H1 (cell line): ENCODE measurements at regions not wholly inside any gene's neighbourhood (a gene's known extent, or its start where the extent isn't known, plus 50 kb on each side); places are given as distances from the start of the nearest gene placed in this dataset.

Experiments
- CTCF ChIA-PET: fragments of 300-600 bp; sonication (Branson Sonifier 250); formaldehyde crosslinking; loops from one replicate; lab custom pipeline; 2021; ENCODE audit not compliant: partially characterized antibody; lab: Charles Lee
- POLR2A ChIA-PET: fragments of 300-600 bp; sonication (Branson Sonifier 250); formaldehyde crosslinking; loops from one replicate; lab custom pipeline; 2021; ENCODE audit warnings: inconsistent platforms; ENCODE audit not compliant: partially characterized antibody; lab: Charles Lee
- DNase-seq, 2 experiments: peaks; one replicate each; pipeline versions ENCODE4 v3.0.0 to v3.0.0-alpha.2; 2010 to 2022; ENCODE audit warnings: low spot score in 2 of 2, low read depth in 1 of 2, mixed read lengths in 1 of 2
- FAIRE-seq: peaks from 2 replicates; lab custom pipeline; 2011; peaks lifted over from hg19 to GRCh38; lab: Jason Lieb, UNC
- H2AFZ ChIP-seq: 2 replicates; pipeline ENCODE4 v1.8.1; 2012; ENCODE audit warnings: low read length, inconsistent platforms
- H2AK5ac ChIP-seq: 2 replicates; pipeline ENCODE4 v1.6.1; 2013; ENCODE audit warnings: low read depth, low read length
- H2BK120ac ChIP-seq: replicated peaks from 2 replicates; pipeline ENCODE3; 2013; ENCODE audit warnings: low read depth, low read length, inconsistent platforms
- H2BK12ac ChIP-seq: 2 replicates; pipeline ENCODE4 v1.6.1; 2013; ENCODE audit warnings: low read depth, low read length
- H2BK15ac ChIP-seq: 2 replicates; pipeline ENCODE4 v1.6.1; 2013; ENCODE audit warnings: low read length
- H2BK20ac ChIP-seq: 2 replicates; pipeline ENCODE4 v1.6.1; 2013; ENCODE audit warnings: low read length
- H2BK5ac ChIP-seq: 2 replicates; pipeline ENCODE4 v1.6.1; 2013; ENCODE audit warnings: low read depth, low read length
- H3K14ac ChIP-seq: 2 replicates; pipeline ENCODE4 v1.6.1; 2013; ENCODE audit warnings: inconsistent platforms; ENCODE audit not compliant: insufficient read length
- H3K18ac ChIP-seq: 2 replicates; pipeline ENCODE4 v1.6.1; 2013; ENCODE audit warnings: low read length; ENCODE audit errors: extremely low read depth
- H3K23ac ChIP-seq: 2 replicates; pipeline ENCODE4 v1.6.1; 2013; ENCODE audit warnings: inconsistent platforms; ENCODE audit not compliant: insufficient read length
- H3K23me2 ChIP-seq: 2 replicates; pipeline ENCODE4 v1.6.1; 2013; ENCODE audit warnings: low read depth, low read length
- H3K27ac ChIP-seq: 2 replicates; pipeline ENCODE4 v1.6.1; 2011; ENCODE audit warnings: low read depth, low read length, inconsistent platforms
- H3K27me3 ChIP-seq, 4 experiments: replicated peaks in 1 of 4; 1 replicate in 1 of 4; 2 replicates in 3 of 4; pipeline versions ENCODE4 v1.6.1 to v1.8.1; 2011 to 2013; ENCODE audit warnings: low read length in 3 of 4, mild to moderate bottlenecking in 3 of 4, inconsistent platforms in 2 of 4, mixed read lengths in 2 of 4, moderate library complexity in 1 of 4; ENCODE audit not compliant: control insufficient read depth in 3 of 4, insufficient read depth in 3 of 4; ENCODE audit errors: extremely low read depth in 1 of 4
- H3K36me3 ChIP-seq, 4 experiments: 2 replicates each; pipeline versions ENCODE4 v1.6.1 to v1.8.1; 2011 to 2013; ENCODE audit warnings: mild to moderate bottlenecking in 4 of 4, low read length in 3 of 4, moderate library complexity in 2 of 4, control low read depth in 1 of 4, inconsistent platforms in 1 of 4; ENCODE audit not compliant: insufficient read depth in 4 of 4, control insufficient read depth in 2 of 4
- H3K4ac ChIP-seq: replicated peaks from 2 replicates; pipeline ENCODE3; 2013; ENCODE audit warnings: low read length, low read depth, mixed read lengths, inconsistent platforms; ENCODE audit not compliant: insufficient read length
- H3K4me1 ChIP-seq, 4 experiments: replicated peaks in 1 of 4; 1 replicate in 1 of 4; 2 replicates in 3 of 4; pipeline versions ENCODE4 v1.6.1 to v1.8.1; 2011 to 2013; ENCODE audit warnings: low read length in 3 of 4, inconsistent platforms in 2 of 4, mixed read lengths in 1 of 4; ENCODE audit not compliant: insufficient read depth in 4 of 4, control insufficient read depth in 3 of 4
- H3K4me2 ChIP-seq, 2 experiments: 2 replicates each; pipeline versions ENCODE4 v1.6.1 to v1.8.1; 2011 to 2013; ENCODE audit warnings: low read depth in 2 of 2, low read length in 2 of 2, control low read depth in 1 of 2, inconsistent platforms in 1 of 2, mild to moderate bottlenecking in 1 of 2; ENCODE audit not compliant: insufficient read depth in 1 of 2
- H3K4me3 ChIP-seq, 4 experiments: fragments of 200-600, 300-600 bp in 1 of 4; sonication (generic), shearing (Covaris generic), sonication (Bioruptor Twin) in 1 of 4; 2 replicates each; pipeline versions ENCODE4 v1.5.1 to v1.8.1; 2011 to 2016; ENCODE audit warnings: low read length in 4 of 4, low read depth in 3 of 4, control low read depth in 2 of 4, inconsistent platforms in 2 of 4, mild to moderate bottlenecking in 2 of 4, mixed read lengths in 1 of 4, moderate library complexity in 1 of 4; ENCODE audit not compliant: insufficient read depth in 2 of 4; ENCODE audit errors: extremely low read depth in 1 of 4
- H3K56ac ChIP-seq: replicated peaks from 2 replicates; pipeline ENCODE3; 2013; ENCODE audit warnings: low read depth, mild to moderate bottlenecking, mixed read lengths, low read length, inconsistent platforms; ENCODE audit not compliant: insufficient read length
- H3K79me1 ChIP-seq: 2 replicates; pipeline ENCODE4 v1.6.1; 2013; ENCODE audit warnings: low read depth, low read length, control low read depth
- H3K79me2 ChIP-seq, 2 experiments: 2 replicates each; pipeline versions ENCODE4 v1.6.1 to v1.8.1; 2012 to 2013; ENCODE audit warnings: low read length in 2 of 2, mild to moderate bottlenecking in 2 of 2, inconsistent platforms in 1 of 2; ENCODE audit not compliant: insufficient read depth in 2 of 2, control insufficient read depth in 1 of 2
- H3K9ac ChIP-seq, 4 experiments: replicated peaks in 1 of 4; 1 replicate in 1 of 4; 2 replicates in 3 of 4; pipeline versions ENCODE4 v1.6.1 to v1.8.1; 2011 to 2013; ENCODE audit warnings: low read depth in 3 of 4, low read length in 3 of 4, control low read depth in 2 of 4, mild to moderate bottlenecking in 2 of 4, moderate library complexity in 2 of 4, inconsistent platforms in 1 of 4; ENCODE audit errors: extremely low read depth in 1 of 4
- H3K9me3 ChIP-seq, 2 experiments: 2 replicates each; pipeline versions ENCODE4 v1.6.1 to v1.8.1; 2012 to 2013; ENCODE audit warnings: mild to moderate bottlenecking in 2 of 2, moderate library complexity in 2 of 2, control low read depth in 1 of 2, inconsistent platforms in 1 of 2, low read depth in 1 of 2, low read length in 1 of 2, mixed read lengths in 1 of 2; ENCODE audit not compliant: insufficient read depth in 2 of 2
- H4K20me1 ChIP-seq, 2 experiments: replicated peaks in 1 of 2; 2 replicates each; pipeline versions ENCODE3 to v1.8.1; 2011 to 2013; ENCODE audit warnings: inconsistent platforms in 2 of 2, low read length in 2 of 2, mild to moderate bottlenecking in 1 of 2; ENCODE audit not compliant: insufficient read depth in 2 of 2, control insufficient read depth in 1 of 2
- H4K5ac ChIP-seq: 2 replicates; pipeline ENCODE4 v1.6.1; 2013; ENCODE audit warnings: low read length, low read depth, mixed read lengths, inconsistent platforms; ENCODE audit not compliant: insufficient read length
- H4K8ac ChIP-seq: 2 replicates; pipeline ENCODE4 v1.8.0; 2013; ENCODE audit warnings: mild to moderate bottlenecking, moderate library complexity, low read length, inconsistent platforms; ENCODE audit not compliant: insufficient read depth; ENCODE audit errors: extremely low read depth
- H4K91ac ChIP-seq: replicated peaks from 2 replicates; pipeline ENCODE3; 2013; ENCODE audit warnings: low read length, mixed read lengths, inconsistent platforms; ENCODE audit not compliant: insufficient read length
- ATF3 ChIP-seq: IDR thresholded peaks from 2 replicates; pipeline ENCODE4 v1.6.1; 2011; ENCODE audit warnings: low read depth, mild to moderate bottlenecking, low read length; ENCODE audit not compliant: insufficient read depth
- CREB1 ChIP-seq: IDR thresholded peaks from 2 replicates; pipeline ENCODE4 v1.6.1; 2012; ENCODE audit warnings: inconsistent platforms
- EP300 ChIP-seq, 2 experiments: IDR thresholded peaks; 1 replicate in 1 of 2; 2 replicates in 1 of 2; pipeline ENCODE4 v1.6.1; 2011 to 2012; ENCODE audit warnings: low read depth in 2 of 2, low read length in 2 of 2, mild to moderate bottlenecking in 2 of 2, borderline replicate concordance in 1 of 2, inconsistent platforms in 1 of 2, moderate library complexity in 1 of 2
- FOSL1 ChIP-seq: IDR thresholded peaks from 2 replicates; pipeline ENCODE4 v1.6.1; 2011; ENCODE audit warnings: mild to moderate bottlenecking, low read depth, low read length, moderate library complexity; ENCODE audit not compliant: insufficient read depth
- GABPA ChIP-seq: IDR thresholded peaks from 2 replicates; pipeline ENCODE4 v1.6.1; 2011; ENCODE audit warnings: mild to moderate bottlenecking, low read length, moderate library complexity, borderline replicate concordance; ENCODE audit not compliant: insufficient read depth
- MAFK ChIP-seq: IDR thresholded peaks from 2 replicates; pipeline ENCODE4 v1.6.1; 2012; ENCODE audit warnings: low read depth, mild to moderate bottlenecking, improper control_type of control experiment, low read length
- NANOG ChIP-seq: IDR thresholded peaks from 2 replicates; pipeline ENCODE4 v1.6.1; 2011; ENCODE audit warnings: low read length, low read depth, mild to moderate bottlenecking, inconsistent platforms; ENCODE audit not compliant: insufficient read depth, poor library complexity, severe bottlenecking
- RFX5 ChIP-seq: IDR thresholded peaks from 2 replicates; pipeline ENCODE4 v1.6.1; 2011; ENCODE audit warnings: low read depth, low read length, improper control_type of control experiment, borderline replicate concordance
- RXRA ChIP-seq: IDR thresholded peaks from 2 replicates; pipeline ENCODE4 v1.6.1; 2011; ENCODE audit warnings: low read depth, mild to moderate bottlenecking, low read length, moderate library complexity; ENCODE audit not compliant: insufficient read depth
- TAF7 ChIP-seq: optimal IDR thresholded peaks from 2 replicates; pipeline ENCODE3; 2011; ENCODE audit warnings: low read depth, mild to moderate bottlenecking, inconsistent platforms, low read length, moderate library complexity, borderline replicate concordance
- TBP ChIP-seq: IDR thresholded peaks from 2 replicates; pipeline ENCODE4 v1.6.1; 2011; ENCODE audit warnings: low read depth, low read length, improper control_type of control experiment
- WGBS, 2 experiments: shearing (Covaris generic) in 1 of 2; methylation state at CpG; one replicate each; pipeline versions ENCODE4 v1.1.6 to v1.1.7; 2013 to 2015; ENCODE audit warnings: low lambda C conversion rate in 2 of 2, mixed read lengths in 2 of 2, inconsistent platforms in 1 of 2, low coverage in 1 of 2, missing lambda C conversion rate in 1 of 2; ENCODE audit not compliant: insufficient replicate concordance in 2 of 2, insufficient coverage in 1 of 2, insufficient read length in 1 of 2; ENCODE audit errors: extremely low coverage in 1 of 2, missing lambda C conversion rate in 1 of 2; 5-methylcytosine and 5-hydroxymethylcytosine counted together

- no peaks in the 10 kb centered on the region; the same call in 1 of the 2 replicates for H3K23me2 ChIP-seq
- H3K9me3 ChIP-seq, result no peaks in the 10 kb centered on the region
- H3K27ac ChIP-seq, result no peak overlapping the region
- no peak overlapping the region for H2AFZ ChIP-seq
- no peak overlapping the region for H2BK5ac ChIP-seq
- no peak overlapping the region; the same call in 1 of the 2 replicates for H3K18ac ChIP-seq
- no peak overlapping the region for H4K8ac ChIP-seq
- H3K9ac ChIP-seq, result no peak overlapping the region
- H2BK12ac ChIP-seq, result no peak overlapping the region
- H3K23ac ChIP-seq, result no peak overlapping the region
- CTCF ChIA-PET, result no interaction called here
- no peak overlapping the region for H3K56ac ChIP-seq
- H4K5ac ChIP-seq, result no peak overlapping the region
- POLR2A ChIA-PET, result no interaction called here
- no peak overlapping the region for H2BK120ac ChIP-seq
- H4K91ac ChIP-seq, result no peak overlapping the region
- FAIRE-seq (no peak), DNase-seq (no peak)
- no peak overlapping the region for H3K4me2 ChIP-seq
- TF ChIP-seq TAF7 (no peak), FOSL1 (no peak), EP300 (IDR thresholded peaks at IDR 0.05; ENCODE audit: borderline replicate concordance in 1 of 2, low read depth in 2 of 2, low read length in 2 of 2) (no peak), CREB1 (no peak), RXRA (no peak), ATF3 (no peak), RFX5 (no peak), NANOG (no peak), MAFK (no peak), GABPA (no peak), TBP (no peak)
- no peak overlapping the region for H2AK5ac ChIP-seq
- WGBS, 2 experiments, result 92% methylated on average over 9 of the region's 9 CpGs; no CpG with 5 or more reads in 1 of the 2 experiments
- no peak overlapping the region for H2BK15ac ChIP-seq
- H4K20me1 ChIP-seq, result no peaks in the 10 kb centered on the region
- no peak overlapping the region for H2BK20ac ChIP-seq
- no peaks in the 10 kb centered on the region for H3K79me1 ChIP-seq
- H3K4ac ChIP-seq, result no peak overlapping the region
- H3K4me3 ChIP-seq, result no peak overlapping the region
- H3K14ac ChIP-seq, result no peak overlapping the region
- no peaks in the 10 kb centered on the region for H3K4me1 ChIP-seq
- H3K36me3 ChIP-seq, result no peaks in the 10 kb centered on the region
- H3K27me3 ChIP-seq, result no peaks in the 10 kb centered on the region
- H3K79me2 ChIP-seq, result no peaks in the 10 kb centered on the region
These were observed 327.8 kb upstream of the MAF start for GRCh38 chr16:79928142-79928873.
